Esophagus squamous epithelium (tissue), 4 donors: ENCODE measurements at regions not wholly inside any gene's neighbourhood (a gene's known extent, or its start where the extent isn't known, plus 50 kb on each side); places are given as distances from the start of the nearest gene placed in this dataset.

Experiments used
- POLR2A ChIP-seq, 4 donors: fragments of 450-650 bp; IDR thresholded peaks; one replicate each; pipeline ENCODE4 v1.6.1; 2017; ENCODE audit warnings: antibody characterized with exemption in 4 of 4, mild to moderate bottlenecking in 4 of 4, moderate library complexity in 3 of 4
- TF ChIP-seq, protein P1 (sequence below), 6 experiments: fragments of 450-650 bp in 4 of 6; fragments of 200-600 bp in 2 of 6; sonication (generic) in 2 of 6; IDR thresholded peaks; one replicate each; pipeline ENCODE4 v1.5.1; 2016 to 2019; ENCODE audit warnings: antibody characterized with exemption in 6 of 6, mild to moderate bottlenecking in 4 of 6, moderate library complexity in 4 of 6

DNA sequence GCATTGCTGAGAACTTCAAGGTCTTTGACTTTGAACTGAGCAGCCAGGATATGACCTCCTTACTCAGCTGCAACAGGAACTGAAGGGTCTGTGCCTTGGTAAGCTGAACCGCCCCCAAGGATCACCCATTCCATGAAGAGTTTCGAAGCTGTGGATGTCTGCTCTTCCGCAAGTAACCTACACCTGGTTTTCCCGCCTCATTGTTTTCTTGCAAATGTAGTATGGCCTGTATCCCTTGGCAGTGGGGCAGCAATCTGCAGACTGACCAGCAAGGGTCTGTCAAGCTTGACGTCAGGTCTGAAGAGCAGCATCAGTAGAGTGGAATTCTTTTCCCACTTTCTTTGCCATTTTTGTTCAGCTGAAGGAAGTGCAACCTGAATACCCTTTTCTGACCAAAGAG is 62.6 kb upstream of the RAB12 start:
- TF ChIP-seq, protein P1, sequence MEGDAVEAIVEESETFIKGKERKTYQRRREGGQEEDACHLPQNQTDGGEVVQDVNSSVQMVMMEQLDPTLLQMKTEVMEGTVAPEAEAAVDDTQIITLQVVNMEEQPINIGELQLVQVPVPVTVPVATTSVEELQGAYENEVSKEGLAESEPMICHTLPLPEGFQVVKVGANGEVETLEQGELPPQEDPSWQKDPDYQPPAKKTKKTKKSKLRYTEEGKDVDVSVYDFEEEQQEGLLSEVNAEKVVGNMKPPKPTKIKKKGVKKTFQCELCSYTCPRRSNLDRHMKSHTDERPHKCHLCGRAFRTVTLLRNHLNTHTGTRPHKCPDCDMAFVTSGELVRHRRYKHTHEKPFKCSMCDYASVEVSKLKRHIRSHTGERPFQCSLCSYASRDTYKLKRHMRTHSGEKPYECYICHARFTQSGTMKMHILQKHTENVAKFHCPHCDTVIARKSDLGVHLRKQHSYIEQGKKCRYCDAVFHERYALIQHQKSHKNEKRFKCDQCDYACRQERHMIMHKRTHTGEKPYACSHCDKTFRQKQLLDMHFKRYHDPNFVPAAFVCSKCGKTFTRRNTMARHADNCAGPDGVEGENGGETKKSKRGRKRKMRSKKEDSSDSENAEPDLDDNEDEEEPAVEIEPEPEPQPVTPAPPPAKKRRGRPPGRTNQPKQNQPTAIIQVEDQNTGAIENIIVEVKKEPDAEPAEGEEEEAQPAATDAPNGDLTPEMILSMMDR (IDR thresholded peaks at IDR 0.05): no peak
- TF ChIP-seq POLR2A (IDR thresholded peaks at IDR 0.05): no peak
